GM12892 (cell line): ENCODE measurements at regions not wholly inside any gene's neighbourhood (a gene's known extent, or its start where the extent isn't known, plus 50 kb on each side); places are given as distances from the start of the nearest gene placed in this dataset.

Source experiments
- POLR2A ChIP-seq: IDR thresholded peaks from 2 replicates; pipeline ENCODE4 v1.6.1; 2011; ENCODE audit warnings: low read depth, low read length, control low read depth
- POLR2AphosphoS5 ChIP-seq: IDR thresholded peaks from 2 replicates; pipeline ENCODE4 v1.6.1; 2011; ENCODE audit warnings: low read depth, low read length, control low read depth
- TAF1 ChIP-seq: IDR thresholded peaks from 2 replicates; pipeline ENCODE4 v1.6.1; 2011; ENCODE audit warnings: low read depth, mild to moderate bottlenecking, control low read depth, low read length, borderline replicate concordance

- TF ChIP-seq POLR2A (no peak), TAF1 (no peak), POLR2AphosphoS5 (no peak)
Observed at GRCh38 chr11:20259506-20259905, 99.2 kb upstream of the DBX1 start.
